ENCODE measurements at regions not wholly inside any gene's neighbourhood (a gene's known extent, or its start where the extent isn't known, plus 50 kb on each side); places are given as distances from the start of the nearest gene placed in this dataset.

DNA sequence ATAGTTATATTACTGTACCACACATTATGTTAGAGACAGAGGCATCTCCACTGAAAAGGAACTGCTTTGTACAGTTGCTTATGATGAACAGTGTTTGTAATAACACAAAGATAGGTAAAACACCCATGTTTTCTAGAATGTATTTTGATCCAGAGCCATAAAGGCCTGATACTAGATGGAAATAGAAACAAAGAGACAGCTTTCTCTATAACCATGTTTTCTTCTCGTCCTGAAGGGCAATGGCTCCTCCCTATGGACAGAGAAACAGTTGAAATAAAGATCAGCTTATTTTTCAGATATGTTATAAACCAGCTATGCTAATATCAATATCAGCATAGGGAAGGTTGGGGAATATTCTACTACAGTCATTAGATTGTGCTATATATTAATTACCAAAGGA is 109.2 kb downstream of the ATXN7L3B start:
- Mint-ChIP-seq H3K36me3 (ENCODE audit: insufficient read depth, unreplicated experiment) (no peaks in the 10 kb centered on the region), H3K27me3 (ENCODE audit: insufficient read depth, unreplicated experiment) (peaks cover 3% of the 10 kb centered on the region), H3K9me3 (ENCODE audit: unreplicated experiment) (no peaks in the 10 kb centered on the region), H3K4me3 (ENCODE audit: unreplicated experiment) (no peak overlapping the region), H3K4me1 (ENCODE audit: low read depth, unreplicated experiment) (no peaks in the 10 kb centered on the region), H3K27ac (ENCODE audit: unreplicated experiment) (no peak overlapping the region)
- H3K36me3 ChIP-seq (ENCODE audit: control insufficient read depth, insufficient read depth, low read length) = no peaks in the 10 kb centered on the region
- intact Hi-C loops (cut with micrococcal nuclease; ENCODE audit: unreplicated experiment) = loop anchor here (1.0 to 2.0 kb wide), 2 partner anchors 234 to 536 kb away; no protein-coding TSS in a partner anchor
- POLR2A ChIA-PET = no interaction called here
- CTCF ChIA-PET = interaction anchor here (1.0 to 1.1 kb wide), 3 partner anchors 138 to 711 kb away, joined by 3 to 6 read pairs (median 4); no protein-coding TSS in a partner anchor
- H3K4me3 ChIP-seq (ENCODE audit: low read depth, low read length) = no peak overlapping the region
- TF ChIP-seq CTCF (IDR thresholded peaks at IDR 0.05; ENCODE audit: insufficient read depth in 1 of 2, low read depth in 1 of 2, low read length in 1 of 2, severe bottlenecking in 1 of 2, unreplicated experiment in 1 of 2) = no peak
- no TSS peak for BruUV-seq (replicated peaks)
- H3K4me1 ChIP-seq = no peaks in the 10 kb centered on the region
- no peaks in the 10 kb centered on the region for H3K27me3 ChIP-seq (replicated peaks; ENCODE audit: control insufficient read depth, insufficient read depth, low read length)
- no peaks in the 10 kb centered on the region for H3K9me3 ChIP-seq
- no peak for DNase-seq

DNA sequence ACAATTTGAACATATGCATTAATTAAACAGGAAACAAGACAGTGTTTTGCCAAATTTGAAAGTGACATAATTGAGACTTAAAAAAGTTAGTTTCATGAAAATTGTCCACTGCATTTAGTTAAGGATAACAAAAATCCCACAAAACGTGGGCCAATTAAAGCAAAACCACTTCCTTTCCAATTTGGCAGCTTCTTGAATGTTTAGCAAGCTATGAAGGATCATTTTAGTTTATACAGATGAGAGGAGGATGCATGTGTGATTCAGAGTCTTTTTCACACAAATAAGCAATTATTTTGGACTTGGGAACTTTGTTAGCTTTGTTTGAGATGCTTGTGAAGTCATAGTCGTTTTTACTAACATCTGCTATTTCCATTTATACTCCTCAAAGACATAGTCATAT is 109.6 kb downstream of the ATXN7L3B start:
- intact Hi-C loops (cut with micrococcal nuclease; ENCODE audit: unreplicated experiment) = loop anchor here (1.0 to 2.0 kb wide), 2 partner anchors 234 to 536 kb away; no protein-coding TSS in a partner anchor
- Histone ChIP-seq H3K27me3 (replicated peaks; ENCODE audit: control insufficient read depth, insufficient read depth, low read length) (no peaks in the 10 kb centered on the region), H3K4me3 (ENCODE audit: low read depth, low read length) (no peak overlapping the region), H3K36me3 (ENCODE audit: control insufficient read depth, insufficient read depth, low read length) (no peaks in the 10 kb centered on the region), H3K9me3 (no peaks in the 10 kb centered on the region), H3K4me1 (no peaks in the 10 kb centered on the region)
- Mint-ChIP-seq H3K36me3 (ENCODE audit: insufficient read depth, unreplicated experiment) (no peaks in the 10 kb centered on the region), H3K27me3 (ENCODE audit: insufficient read depth, unreplicated experiment) (peaks cover 3% of the 10 kb centered on the region), H3K4me3 (ENCODE audit: unreplicated experiment) (no peak overlapping the region), H3K9me3 (ENCODE audit: unreplicated experiment) (no peaks in the 10 kb centered on the region), H3K4me1 (ENCODE audit: low read depth, unreplicated experiment) (no peaks in the 10 kb centered on the region), H3K27ac (ENCODE audit: unreplicated experiment) (no peak overlapping the region)
- no TSS peak for BruUV-seq (replicated peaks)
- ChIA-PET CTCF (interaction anchor here (1.0 to 1.1 kb wide), 3 partner anchors 139 to 711 kb away, joined by 3 to 6 read pairs (median 4); no protein-coding TSS in a partner anchor), POLR2A (no interaction called here)
- no peak for DNase-seq
- TF ChIP-seq CTCF (IDR thresholded peaks at IDR 0.05; ENCODE audit: insufficient read depth in 1 of 2, low read depth in 1 of 2, low read length in 1 of 2, severe bottlenecking in 1 of 2, unreplicated experiment in 1 of 2) = no peak

DNA sequence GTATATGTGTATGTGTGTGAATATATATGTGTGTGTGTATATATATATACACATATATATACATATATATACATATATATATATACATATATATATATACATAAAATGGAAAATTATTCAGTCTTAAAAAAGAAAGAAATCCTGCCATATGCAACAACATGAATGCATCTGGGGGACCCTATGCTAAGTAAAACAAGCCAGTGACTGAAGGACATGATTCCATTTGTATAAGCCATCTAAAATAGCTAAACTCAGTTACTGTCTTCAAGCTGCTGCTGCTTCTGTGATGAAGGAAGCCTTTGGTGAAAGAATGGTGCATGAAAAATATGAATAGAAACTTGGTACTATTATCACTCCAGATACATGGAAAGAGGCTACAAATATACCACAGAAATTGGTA is 118.6 kb downstream of the ATXN7L3B start:
- CTCF ChIA-PET = no interaction called here
- no peak overlapping the region for H3K4me3 ChIP-seq (ENCODE audit: low read depth, low read length)
- no peaks in the 10 kb centered on the region for H3K9me3 ChIP-seq
- H3K36me3 ChIP-seq (ENCODE audit: control insufficient read depth, insufficient read depth, low read length) = no peaks in the 10 kb centered on the region
- Mint-ChIP-seq H3K4me3 (ENCODE audit: unreplicated experiment) (no peak overlapping the region), H3K9me3 (ENCODE audit: unreplicated experiment) (no peaks in the 10 kb centered on the region), H3K4me1 (ENCODE audit: low read depth, unreplicated experiment) (no peaks in the 10 kb centered on the region), H3K27ac (ENCODE audit: unreplicated experiment) (no peak overlapping the region), H3K36me3 (ENCODE audit: insufficient read depth, unreplicated experiment) (no peaks in the 10 kb centered on the region), H3K27me3 (ENCODE audit: insufficient read depth, unreplicated experiment) (peaks cover 2% of the 10 kb centered on the region)
- intact Hi-C loops (cut with micrococcal nuclease; ENCODE audit: unreplicated experiment) = no loop called here
- H3K27me3 ChIP-seq (replicated peaks; ENCODE audit: control insufficient read depth, insufficient read depth, low read length) = no peaks in the 10 kb centered on the region
- BruUV-seq (replicated peaks) = no TSS peak
- POLR2A ChIA-PET = no interaction called here
- no peak for DNase-seq
- TF ChIP-seq CTCF (IDR thresholded peaks at IDR 0.05; ENCODE audit: insufficient read depth in 1 of 2, low read depth in 1 of 2, low read length in 1 of 2, severe bottlenecking in 1 of 2, unreplicated experiment in 1 of 2) = no peak
- H3K4me1 ChIP-seq = no peaks in the 10 kb centered on the region

All from Caco-2 (cell line).